ENCODE measurements at regions not wholly inside any gene's neighbourhood (a gene's known extent, or its start where the extent isn't known, plus 50 kb on each side); places are given as distances from the start of the nearest gene placed in this dataset.

DNA sequence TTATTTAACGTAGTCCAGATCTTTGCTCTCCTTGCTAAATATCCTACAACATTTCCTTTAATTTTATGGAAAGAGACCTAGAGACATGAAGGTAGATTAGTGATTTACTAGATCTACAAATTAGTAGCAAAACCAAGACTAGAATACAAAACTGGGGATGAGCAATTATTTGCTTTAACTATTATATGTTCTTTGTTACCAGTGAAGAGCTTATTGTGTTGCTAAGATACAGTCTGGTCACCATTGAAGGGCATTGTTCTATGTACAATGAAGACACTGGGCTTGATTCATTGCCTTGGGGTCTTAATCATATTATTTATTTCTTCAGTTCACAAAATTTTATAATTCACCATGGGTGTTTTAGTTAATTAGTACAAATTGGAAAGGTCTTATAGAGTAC lies 88.3 kb downstream of the S1PR1 start:
- no peak for TF ChIP-seq CTCF (IDR thresholded peaks at IDR 0.05)
- no peak for TF ChIP-seq POLR2A (IDR thresholded peaks at IDR 0.05)
